Stomach smooth muscle (tissue), 2 donors: ENCODE measurements at regions not wholly inside any gene's neighbourhood (a gene's known extent, or its start where the extent isn't known, plus 50 kb on each side); places are given as distances from the start of the nearest gene placed in this dataset.

Source experiments
- H3K27ac ChIP-seq: one replicate; pipeline ENCODE4 v1.7.0; 2013; ENCODE audit warnings: mild to moderate bottlenecking, low read length, inconsistent platforms
- H3K27me3 ChIP-seq, 2 donors: one replicate each; pipeline ENCODE4 v1.7.0; 2013; ENCODE audit warnings: low read length in 2 of 2; ENCODE audit not compliant: insufficient read depth in 2 of 2, control insufficient read depth in 1 of 2
- H3K36me3 ChIP-seq, 2 donors: one replicate each; pipeline ENCODE4 v1.7.0; 2013; ENCODE audit warnings: low read length in 2 of 2; ENCODE audit not compliant: control insufficient read depth in 2 of 2, insufficient read depth in 2 of 2
- H3K4me1 ChIP-seq: one replicate; pipeline ENCODE4 v1.7.0; 2013; ENCODE audit warnings: low read length; ENCODE audit not compliant: control insufficient read depth, insufficient read depth
- H3K4me3 ChIP-seq, 2 donors: one replicate each; pipeline ENCODE4 v1.7.0; 2013; ENCODE audit warnings: low read length in 2 of 2
- H3K9ac ChIP-seq, 2 donors: one replicate each; pipeline ENCODE4 v1.7.0; 2013; ENCODE audit warnings: low read length in 2 of 2, mild to moderate bottlenecking in 1 of 2
- H3K9me3 ChIP-seq, 2 donors: one replicate each; pipeline ENCODE4 v1.7.0; 2013; ENCODE audit warnings: low read length in 2 of 2; ENCODE audit not compliant: control insufficient read depth in 2 of 2
- donor health status: healthy.
- donor health status: Pancreatic carcinoma.

- Histone ChIP-seq H3K9me3 (no peaks in the 10 kb centered on the region), H3K27ac (no peak overlapping the region), H3K27me3 (peaks cover 7 to 10% of the 10 kb centered on the region in 2 donors), H3K9ac (no peak overlapping the region), H3K4me3 (no peak overlapping the region), H3K36me3 (no peaks in the 10 kb centered on the region), H3K4me1 (no peaks in the 10 kb centered on the region)
Measured at GRCh38 chr13:111038887-111039286, 76.2 kb upstream of the ARHGEF7 start.

DNA sequence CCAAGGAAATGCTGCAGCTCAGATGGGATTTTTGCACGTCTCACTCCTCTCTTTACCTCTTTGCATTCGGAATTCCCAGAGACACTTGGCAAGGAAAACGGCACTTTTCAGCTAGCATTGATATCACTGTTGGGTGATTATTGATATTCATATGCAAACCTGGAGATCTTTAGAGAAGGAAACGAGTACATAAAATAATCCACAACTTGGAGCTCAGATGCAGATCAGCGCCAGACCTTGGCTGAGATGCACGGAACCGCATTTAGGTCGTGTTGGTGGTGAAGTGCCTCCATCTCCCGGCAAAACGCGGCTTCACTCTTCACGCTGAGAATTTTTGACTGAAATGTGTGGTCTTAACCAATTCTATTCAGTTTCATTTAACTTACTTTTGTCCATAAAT lies 77.2 kb upstream of the ARHGEF7 start:
- H3K4me3 ChIP-seq, result no peak overlapping the region
- no peak overlapping the region for H3K27ac ChIP-seq
- H3K9ac ChIP-seq, result no peak overlapping the region
- peaks cover 7 to 8% of the 10 kb centered on the region in 2 donors for H3K27me3 ChIP-seq
- no peaks in the 10 kb centered on the region for H3K36me3 ChIP-seq
- H3K4me1 ChIP-seq, result no peaks in the 10 kb centered on the region
- H3K9me3 ChIP-seq, result no peaks in the 10 kb centered on the region

- no peak overlapping the region for H3K27ac ChIP-seq
Measured at GRCh38 chr13:111036665-111037064, 78.4 kb upstream of the ARHGEF7 start.

DNA sequence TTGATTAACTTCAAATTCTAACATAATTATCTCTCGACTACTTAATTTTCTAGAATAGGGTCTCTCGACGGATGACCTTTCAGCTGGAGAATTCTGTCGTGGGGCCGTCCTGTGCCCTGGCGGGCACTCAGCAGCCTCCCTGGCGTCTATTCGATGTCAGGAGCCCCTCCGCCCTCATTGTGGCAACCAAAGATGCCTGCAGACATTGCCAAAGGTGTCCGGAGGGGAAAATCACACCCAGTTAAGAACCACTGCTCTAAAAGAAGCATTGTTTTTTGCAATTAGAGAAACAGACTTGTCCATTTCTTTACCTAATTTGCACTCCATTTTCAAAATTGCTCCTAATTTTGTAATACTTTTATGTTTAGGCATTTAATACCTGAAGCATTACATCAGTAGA lies 79.2 kb upstream of the ARHGEF7 start:
- Histone ChIP-seq H3K36me3 (no peaks in the 10 kb centered on the region), H3K27me3 (peaks cover 0 to 6% of the 10 kb centered on the region in 2 donors), H3K4me1 (no peaks in the 10 kb centered on the region), H3K9me3 (no peaks in the 10 kb centered on the region), H3K27ac (no peak overlapping the region), H3K9ac (no peak overlapping the region), H3K4me3 (no peak overlapping the region)

More at GRCh38 chr13:111036665-111037064, 78.4 kb upstream of the ARHGEF7 start:
- Histone ChIP-seq H3K9ac (no peak overlapping the region), H3K27me3 (peaks cover 0 to 8% of the 10 kb centered on the region in 2 donors), H3K4me3 (no peak overlapping the region), H3K9me3 (no peaks in the 10 kb centered on the region), H3K4me1 (no peaks in the 10 kb centered on the region), H3K36me3 (no peaks in the 10 kb centered on the region)

DNA sequence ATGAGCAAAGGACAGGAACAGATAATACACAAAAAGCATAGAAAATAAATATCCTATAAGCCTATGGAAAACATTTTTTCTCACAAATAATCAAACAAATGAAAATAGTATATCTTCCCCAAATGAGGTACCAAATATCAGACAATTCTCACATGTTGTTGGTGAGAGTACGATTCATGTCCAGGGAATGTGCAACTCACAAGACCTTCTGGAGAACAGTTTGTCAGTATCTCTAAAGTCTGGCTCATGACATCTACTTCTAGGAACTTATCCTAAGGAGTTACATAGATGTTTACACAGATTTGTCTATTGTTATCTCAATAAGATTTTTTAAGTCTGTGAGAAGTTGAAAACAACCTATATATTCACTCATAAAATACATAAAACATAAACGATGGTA lies 80.3 kb upstream of the ARHGEF7 start:
- no peak overlapping the region for H3K9ac ChIP-seq
- no peaks in the 10 kb centered on the region for H3K4me1 ChIP-seq
- H3K4me3 ChIP-seq, result no peak overlapping the region
- no peaks in the 10 kb centered on the region for H3K36me3 ChIP-seq
- no peaks in the 10 kb centered on the region for H3K9me3 ChIP-seq
- no peak overlapping the region for H3K27ac ChIP-seq
- H3K27me3 ChIP-seq, result peaks cover 0 to 4% of the 10 kb centered on the region in 2 donors

GRCh38 chr13:111033172-111034130 lies 81.7 kb upstream of the ARHGEF7 start:
- Histone ChIP-seq H3K4me1 (no peaks in the 10 kb centered on the region), H3K27ac (no peak overlapping the region), H3K9me3 (no peaks in the 10 kb centered on the region), H3K4me3 (no peak overlapping the region), H3K9ac (no peak overlapping the region), H3K27me3 (peaks cover 0 to 4% of the 10 kb centered on the region in 2 donors), H3K36me3 (no peaks in the 10 kb centered on the region)

DNA sequence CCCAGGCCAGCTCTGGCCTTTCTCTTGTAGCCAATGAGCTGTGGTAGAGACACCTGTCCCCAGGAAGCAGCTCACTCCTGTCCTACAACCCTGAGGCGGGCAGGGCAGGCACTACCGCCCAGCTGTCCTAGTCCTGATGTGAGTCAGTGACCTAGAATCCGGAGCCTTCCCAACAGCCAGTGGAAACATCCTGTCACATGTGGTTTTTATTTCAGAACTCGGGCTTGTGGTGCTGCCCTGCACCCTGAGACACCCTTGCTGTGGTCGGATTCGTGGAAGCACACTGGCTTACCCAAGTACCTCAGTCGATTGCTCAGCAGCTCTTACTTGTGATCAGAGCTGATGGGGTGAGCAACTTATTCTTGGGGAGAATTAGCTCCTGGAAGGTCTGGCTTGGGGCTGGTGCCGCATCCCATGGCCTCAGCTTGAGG lies 83.6 kb upstream of the ARHGEF7 start:
- Histone ChIP-seq H3K27ac (no peak overlapping the region), H3K9me3 (no peaks in the 10 kb centered on the region), H3K4me3 (no peak overlapping the region), H3K4me1 (no peaks in the 10 kb centered on the region), H3K36me3 (no peaks in the 10 kb centered on the region), H3K9ac (no peak overlapping the region), H3K27me3 (peaks cover 0 to 4% of the 10 kb centered on the region in 2 donors)

DNA sequence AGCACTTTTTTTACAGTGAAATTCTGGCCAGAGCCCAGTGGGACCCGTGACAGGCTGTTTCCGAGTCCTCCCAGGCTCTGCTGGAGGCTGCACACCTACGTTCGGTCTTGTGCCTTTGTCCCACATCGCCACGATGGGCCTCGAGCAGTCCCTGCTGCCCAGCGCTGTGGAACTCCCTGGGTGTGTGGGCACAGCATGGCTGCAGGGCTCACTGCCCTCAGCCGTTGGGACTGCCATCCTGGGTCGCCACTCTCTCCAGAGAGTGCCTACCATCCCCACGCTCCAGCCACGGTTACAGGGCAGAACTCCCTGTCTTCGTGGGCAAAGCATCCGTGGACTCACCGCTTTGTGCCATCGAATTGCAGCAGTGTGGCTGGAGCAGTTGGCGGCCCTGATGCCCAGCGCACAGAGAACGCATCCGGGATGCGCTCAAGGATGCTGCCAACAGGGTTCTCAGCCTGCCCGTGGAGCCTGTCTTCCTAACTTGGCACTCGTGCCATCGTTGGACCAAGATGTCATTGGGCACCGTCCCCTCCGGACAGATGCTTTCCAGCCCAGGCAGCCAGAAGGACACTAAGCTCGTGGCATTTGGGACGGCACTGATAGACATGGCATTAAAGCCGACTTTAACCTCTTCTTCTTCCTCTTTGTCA lies 85.0 kb upstream of the ARHGEF7 start:
- H3K36me3 ChIP-seq, result no peaks in the 10 kb centered on the region
- no peaks in the 10 kb centered on the region for H3K9me3 ChIP-seq
- no peaks in the 10 kb centered on the region for H3K4me1 ChIP-seq
- H3K27me3 ChIP-seq, result peaks cover 0 to 4% of the 10 kb centered on the region in 2 donors
- no peak overlapping the region for H3K9ac ChIP-seq
- H3K4me3 ChIP-seq, result no peak overlapping the region
- no peak overlapping the region for H3K27ac ChIP-seq

DNA sequence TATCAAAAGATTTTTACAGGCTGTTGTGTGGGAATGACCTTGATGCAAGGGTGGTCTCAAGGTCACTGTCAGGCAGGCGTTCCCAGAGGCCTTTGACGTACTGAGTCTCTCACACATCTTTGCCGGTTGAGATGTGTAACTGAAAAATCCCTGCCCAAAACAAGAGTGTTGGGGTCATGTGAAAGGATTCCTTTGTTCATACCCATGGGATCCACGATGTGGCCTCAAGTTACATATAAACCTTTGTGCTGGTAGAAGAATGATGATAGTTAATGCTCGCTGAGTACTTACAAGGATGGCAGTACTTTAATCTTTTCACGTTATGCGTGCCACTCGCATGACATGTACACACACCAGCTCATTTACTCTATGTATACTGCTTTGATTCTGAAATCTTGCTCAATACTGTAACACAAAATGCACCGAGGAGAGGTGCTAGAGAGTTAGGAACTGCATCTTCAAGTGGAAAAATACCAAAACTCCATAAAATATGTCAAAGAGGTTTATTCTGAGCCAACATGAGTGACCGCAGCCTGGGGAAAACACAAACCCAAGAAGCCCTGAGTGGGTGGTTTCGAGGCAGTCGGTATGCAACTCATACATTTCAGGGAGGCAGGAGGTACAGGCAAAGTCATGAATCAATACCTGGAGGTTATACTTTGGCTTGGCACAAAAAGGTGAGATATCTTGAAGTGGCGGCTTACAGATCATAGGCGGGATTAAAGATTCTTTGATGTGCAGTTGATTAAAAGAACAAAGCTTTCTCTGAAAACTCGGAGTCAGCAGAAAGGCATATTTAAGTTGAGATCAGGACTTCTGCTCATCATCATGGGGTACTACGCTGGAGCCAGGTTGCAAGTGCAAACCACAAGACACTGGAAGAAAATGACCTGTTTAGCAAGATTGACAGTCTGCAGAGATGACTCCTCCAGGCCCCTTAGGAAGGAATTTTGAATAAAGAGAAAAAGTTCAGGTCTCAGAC lies 87.4 kb upstream of the ARHGEF7 start:
- Histone ChIP-seq H3K9me3 (no peaks in the 10 kb centered on the region), H3K4me3 (no peak overlapping the region), H3K9ac (no peak overlapping the region), H3K27ac (no peak overlapping the region), H3K4me1 (no peaks in the 10 kb centered on the region), H3K27me3 (peaks cover 0 to 3% of the 10 kb centered on the region in 2 donors), H3K36me3 (no peaks in the 10 kb centered on the region)

DNA sequence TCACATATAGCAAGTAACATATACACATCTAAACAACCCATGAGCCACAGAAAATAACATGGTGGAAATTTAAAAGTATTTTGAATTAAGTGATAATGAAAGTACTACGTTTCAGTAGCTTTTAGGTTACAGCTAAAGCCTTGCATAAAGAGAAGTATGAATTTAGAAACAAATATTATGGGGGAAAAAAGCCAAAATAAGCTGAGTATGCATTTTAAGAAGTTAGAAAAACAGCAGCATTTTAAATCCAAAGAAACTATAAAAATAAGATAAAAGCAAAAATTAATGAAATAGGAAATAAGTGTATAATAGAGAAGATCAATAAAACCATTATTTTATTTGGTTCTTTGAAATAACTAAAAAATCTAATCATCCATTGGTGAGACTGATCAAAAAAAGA lies 89.8 kb upstream of the ARHGEF7 start:
- Histone ChIP-seq H3K27ac (no peak overlapping the region), H3K36me3 (no peaks in the 10 kb centered on the region), H3K27me3 (no peaks in the 10 kb centered on the region), H3K4me3 (no peak overlapping the region), H3K4me1 (no peaks in the 10 kb centered on the region), H3K9ac (no peak overlapping the region), H3K9me3 (peaks cover 0 to 7% of the 10 kb centered on the region in 2 donors)
